Activated T-cell treated with anti-CD3 and anti-CD28 coated beads for 48 hours (primary cell): ENCODE measurements at regions not wholly inside any gene's neighbourhood (a gene's known extent, or its start where the extent isn't known, plus 50 kb on each side); places are given as distances from the start of the nearest gene placed in this dataset.

Source experiments
- DNase-seq: peaks from one replicate; pipeline ENCODE4 v3.0.0-alpha.2; 2020; ENCODE audit warnings: low read depth

GRCh38 chr22:47565607-47566006, 803.2 kb downstream of the TBC1D22A start:
- no peak for DNase-seq

- no peak for DNase-seq
These were observed 802.4 kb downstream of the TBC1D22A start for GRCh38 chr22:47564651-47565434.

DNA sequence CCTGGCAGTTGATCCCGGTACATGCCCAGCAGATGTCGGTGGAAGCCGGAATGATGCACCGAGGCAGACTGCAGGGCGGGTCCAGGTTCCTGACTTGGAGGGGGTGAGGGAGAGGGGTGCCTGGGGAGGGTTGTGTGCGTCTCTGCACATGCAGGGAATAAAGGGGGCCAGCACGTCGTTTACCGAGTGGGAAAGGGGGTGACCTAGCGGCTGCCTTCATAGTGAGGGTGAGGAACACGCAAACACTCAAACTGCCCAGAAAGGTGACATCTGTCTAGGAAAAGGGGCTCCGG, 801.7 kb downstream of the TBC1D22A start:
- no peak for DNase-seq

GRCh38 chr22:47563406-47564157, 801.1 kb downstream of the TBC1D22A start:
- no peak for DNase-seq

GRCh38 chr22:47561766-47562165, 799.3 kb downstream of the TBC1D22A start:
- no peak for DNase-seq

DNA sequence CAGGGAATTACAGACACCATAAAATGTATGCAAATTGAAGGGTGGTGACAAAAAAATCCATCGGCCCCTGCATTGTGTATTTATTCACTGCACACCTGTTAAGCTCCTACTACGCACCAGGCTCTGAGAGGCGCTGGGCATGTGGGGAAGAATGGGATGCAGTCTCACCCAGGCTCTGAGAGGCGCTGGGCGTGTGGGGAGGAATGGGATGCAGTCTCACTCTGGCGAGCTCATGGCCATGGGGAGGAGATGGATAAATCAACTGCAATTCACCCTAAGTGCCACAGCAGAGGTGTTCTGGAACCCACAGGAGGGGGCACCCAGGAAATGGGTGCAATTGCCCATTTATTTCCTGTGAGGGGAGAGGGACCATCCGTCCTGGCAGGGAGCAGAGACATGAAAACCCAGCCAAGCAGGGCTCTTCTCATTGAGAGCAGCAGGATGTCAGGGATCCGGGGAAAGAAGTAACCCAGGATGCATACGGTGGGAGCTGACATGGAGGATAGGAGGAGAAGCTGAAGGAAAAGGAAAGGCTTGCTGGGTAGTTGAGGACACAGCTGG, 798.7 kb downstream of the TBC1D22A start:
- DNase-seq: no peak

DNA sequence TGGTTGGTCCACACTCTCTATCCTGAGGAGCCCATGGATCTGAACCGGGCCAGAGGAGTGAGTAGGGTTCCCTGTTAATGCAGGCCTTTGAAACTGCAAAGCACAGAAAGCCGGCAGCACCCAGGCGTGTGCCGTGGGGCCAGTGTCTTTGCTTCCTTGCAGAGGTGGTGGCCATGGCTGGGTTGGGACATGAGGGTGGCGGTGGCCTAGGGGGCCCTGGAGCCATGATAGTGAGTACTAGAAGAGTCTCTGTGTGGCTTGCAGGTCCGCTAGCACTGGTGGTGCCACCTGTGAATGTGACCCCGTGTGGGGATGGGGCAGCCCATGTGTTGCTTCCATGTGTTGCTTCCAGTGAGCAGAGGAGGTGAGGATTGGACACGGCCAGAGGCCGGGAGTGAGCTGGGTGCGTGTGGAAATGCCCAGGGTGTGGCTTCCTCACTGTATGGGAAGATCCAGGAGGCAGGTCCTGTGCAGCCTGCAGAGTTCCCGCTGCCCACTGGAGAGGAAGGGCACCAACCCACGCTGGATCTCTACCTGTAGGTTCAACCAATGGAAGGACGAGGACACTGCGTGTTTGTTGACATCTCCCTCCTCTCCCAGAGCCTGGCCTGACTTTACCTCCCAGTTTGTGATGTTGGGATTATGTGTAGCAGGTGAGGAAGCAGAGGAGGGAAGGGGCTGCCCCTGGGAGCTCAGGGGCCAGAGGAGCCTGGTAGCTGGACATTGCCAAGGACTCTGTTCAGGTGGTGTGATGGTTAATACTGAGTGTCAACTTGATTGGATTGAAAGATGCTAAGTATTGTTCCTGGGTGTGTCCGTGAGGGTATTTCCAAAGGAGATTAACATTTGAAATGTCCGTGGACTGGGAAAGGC, 796.6 kb downstream of the TBC1D22A start:
- DNase-seq: no peak

DNA sequence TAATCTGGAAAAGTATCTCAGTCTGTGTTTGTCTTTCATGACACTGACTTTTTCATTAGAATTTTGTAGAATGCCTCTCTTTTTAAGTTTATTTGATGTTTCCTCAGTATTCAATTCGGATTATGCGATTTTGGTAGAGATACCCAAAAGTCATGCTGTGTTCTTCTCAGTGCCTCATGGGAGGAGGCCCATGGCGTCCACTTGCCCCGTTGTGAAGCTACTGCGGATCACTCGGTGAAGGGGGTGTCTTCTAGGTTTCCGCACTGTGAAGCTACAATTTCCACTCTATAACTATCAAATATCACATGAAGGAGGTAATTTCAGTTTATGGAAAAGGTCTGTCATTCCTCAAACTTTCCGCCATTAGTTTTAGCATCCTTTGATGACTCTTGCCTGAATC, 794.0 kb downstream of the TBC1D22A start:
- no peak for DNase-seq

- no peak for DNase-seq
These were observed 791.0 kb downstream of the TBC1D22A start for GRCh38 chr22:47553436-47553835.

DNA sequence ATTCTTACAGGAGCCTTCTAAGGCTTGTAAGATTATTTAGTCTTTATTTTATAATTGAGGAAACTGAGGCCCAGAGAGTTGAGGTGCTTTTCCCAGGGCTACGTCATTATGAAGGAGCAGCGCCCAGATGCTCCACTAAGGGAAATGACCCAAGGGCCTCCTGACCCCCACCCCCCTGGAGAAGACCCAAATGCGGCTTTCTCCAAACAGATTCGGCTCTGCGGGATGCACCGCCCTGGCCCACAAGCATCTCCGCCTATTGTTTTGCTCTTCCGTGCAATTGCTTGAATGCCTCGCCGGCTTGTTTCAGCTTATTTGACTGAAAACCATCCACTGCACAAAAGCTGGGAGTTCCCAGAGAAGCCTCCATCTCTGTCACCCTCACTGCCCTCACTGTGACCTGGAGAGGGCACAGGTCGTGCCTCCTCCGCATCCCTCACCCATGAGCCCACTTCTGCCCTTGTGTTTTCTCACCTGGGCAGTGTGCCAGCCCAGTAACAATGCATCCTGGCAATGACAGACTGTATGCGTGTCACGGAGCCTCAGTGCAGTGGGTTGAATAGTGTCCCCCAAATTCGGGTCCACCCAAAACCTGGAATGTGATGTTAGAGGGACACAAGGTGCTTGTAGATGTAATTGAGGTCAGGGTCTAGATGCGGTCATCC, 790.2 kb downstream of the TBC1D22A start:
- DNase-seq: no peak

GRCh38 chr22:47552024-47552423, 789.6 kb downstream of the TBC1D22A start:
- DNase-seq: no peak

GRCh38 chr22:47551431-47551775, 789.0 kb downstream of the TBC1D22A start:
- no peak for DNase-seq

GRCh38 chr22:47550524-47551430, 788.3 kb downstream of the TBC1D22A start:
- no peak for DNase-seq

GRCh38 chr22:47549741-47550340, 787.4 kb downstream of the TBC1D22A start:
- no peak for DNase-seq

GRCh38 chr22:47548953-47549740, 786.7 kb downstream of the TBC1D22A start:
- no peak for DNase-seq

DNA sequence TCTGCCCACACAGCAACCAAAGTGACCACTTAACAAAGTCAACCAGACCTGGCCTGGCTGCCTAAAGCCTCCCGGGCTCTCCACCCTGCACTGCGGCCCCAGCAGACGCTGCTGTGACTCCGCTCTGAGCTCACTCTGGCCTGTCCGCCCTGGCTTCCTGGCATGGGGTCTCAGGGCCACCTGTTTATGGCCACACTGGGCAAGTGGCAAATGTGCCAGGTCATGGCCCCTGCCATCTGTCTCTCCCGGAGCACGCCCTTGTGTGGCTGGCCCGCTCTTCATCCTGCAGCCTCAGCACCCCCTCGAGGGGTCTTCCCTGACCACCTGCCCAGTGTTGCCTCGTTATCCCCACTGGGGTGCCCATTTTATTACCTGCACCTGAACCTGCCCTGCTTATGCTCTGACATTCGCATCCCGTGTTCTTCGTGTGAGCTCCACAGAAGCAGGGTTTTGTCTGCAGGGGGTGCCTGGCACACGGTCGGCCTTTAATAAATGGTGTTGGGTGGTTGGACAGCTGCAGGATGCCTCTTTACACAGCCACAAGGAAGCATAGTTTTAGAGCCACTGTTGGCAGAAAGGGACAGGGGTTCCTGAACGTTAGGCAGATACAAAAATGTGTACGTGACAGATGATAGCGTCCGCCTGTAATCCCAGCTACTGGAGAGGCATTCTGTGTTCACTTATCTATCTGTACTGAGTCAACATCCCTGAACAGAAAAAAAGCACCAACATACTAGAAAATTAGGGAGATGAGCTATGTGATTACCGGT, 785.6 kb downstream of the TBC1D22A start:
- no peak for DNase-seq

GRCh38 chr22:47547239-47547661, 784.8 kb downstream of the TBC1D22A start:
- no peak for DNase-seq

DNA sequence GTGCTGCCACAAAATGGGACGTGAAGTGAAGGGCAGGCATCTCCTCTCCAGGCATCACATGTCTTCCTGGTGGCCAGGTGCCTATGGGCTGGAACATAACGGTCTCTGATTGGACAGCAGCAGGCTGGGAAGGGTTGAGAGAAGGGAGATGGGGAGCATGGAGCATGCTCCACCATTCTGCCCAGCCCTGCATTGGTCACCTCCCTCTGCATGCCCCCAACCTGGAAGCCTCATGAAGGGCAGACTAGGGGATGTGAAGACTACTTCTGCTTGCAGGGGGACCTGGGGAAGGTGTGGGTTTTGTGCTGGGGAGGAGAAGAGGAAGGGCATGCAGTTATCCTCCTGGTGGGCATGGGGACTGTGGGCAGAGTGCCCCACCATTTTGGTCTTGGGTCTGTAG, 782.2 kb downstream of the TBC1D22A start:
- no peak for DNase-seq

DNA sequence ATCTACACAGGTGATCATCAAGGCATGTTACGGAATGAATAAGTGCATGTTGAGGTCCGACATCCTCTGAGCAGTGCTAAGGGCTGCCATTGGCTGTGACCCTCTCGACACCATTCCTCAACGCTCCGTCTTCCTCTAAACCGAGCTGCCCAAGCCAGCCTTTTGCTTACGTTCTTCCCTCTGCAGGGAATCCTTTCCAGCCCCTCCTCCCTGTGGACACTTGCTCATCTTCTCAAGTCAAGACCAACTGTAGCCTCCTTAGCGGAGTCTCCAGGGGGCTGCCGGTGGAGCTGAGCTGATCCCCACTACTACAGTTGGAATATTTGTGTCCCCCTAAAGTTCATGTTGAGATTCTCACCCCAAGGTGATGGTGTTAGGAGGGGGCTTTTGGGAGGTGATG, 781.0 kb downstream of the TBC1D22A start:
- DNase-seq: no peak
